ENCODE measurements at regions not wholly inside any gene's neighbourhood (a gene's known extent, or its start where the extent isn't known, plus 50 kb on each side); places are given as distances from the start of the nearest gene placed in this dataset.
"Not testable (repeated sequence)": the region's sequence is repeated elsewhere in the genome, so short reads cannot be mapped to it uniquely, and the experiment has no call there.

DNA sequence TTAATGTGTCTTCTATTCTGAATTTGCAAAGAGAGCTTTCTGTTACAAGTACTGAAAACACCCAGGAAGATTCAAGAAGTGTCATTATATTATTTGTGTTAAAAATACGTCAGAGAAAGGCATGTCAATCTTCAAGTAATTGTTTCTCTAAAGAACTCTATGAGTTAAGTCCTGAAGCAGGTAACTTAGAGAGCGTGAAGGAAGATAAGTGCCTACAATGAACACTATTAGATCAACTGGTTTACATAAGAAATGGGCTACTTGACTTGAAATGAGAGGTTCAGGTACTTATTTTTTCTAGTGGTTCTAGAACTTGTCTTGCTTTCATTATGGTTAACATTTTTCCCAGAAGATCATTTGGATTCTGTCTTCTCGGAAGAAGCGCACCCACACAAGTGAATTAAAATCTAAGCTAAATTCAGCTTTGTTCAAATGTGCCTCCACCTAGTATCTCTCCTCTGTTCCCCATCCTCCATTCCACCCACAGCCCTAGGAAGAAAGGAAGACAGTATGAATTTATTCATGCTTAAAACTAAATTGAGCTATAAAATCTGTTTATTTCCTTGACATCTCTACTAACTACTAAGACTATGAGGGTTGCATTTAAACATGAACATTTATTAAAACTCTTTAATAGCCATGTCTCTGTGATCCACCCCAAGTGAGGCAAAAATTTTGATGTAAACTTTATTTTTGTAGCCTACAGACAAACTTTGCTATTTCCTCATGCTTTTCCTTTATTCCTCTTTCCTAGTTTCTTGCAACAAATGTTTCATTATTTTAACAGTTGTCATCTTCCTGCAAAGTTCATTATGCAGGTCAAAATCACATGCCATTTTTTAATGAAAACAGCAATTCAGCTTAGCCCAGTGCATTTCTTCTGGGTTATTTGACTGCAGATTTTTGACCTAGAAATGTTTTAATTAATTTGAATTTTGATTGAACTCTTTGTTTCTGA, 206.8 kb downstream of the KCNJ2 start:
- no peak for DNase-seq

DNA sequence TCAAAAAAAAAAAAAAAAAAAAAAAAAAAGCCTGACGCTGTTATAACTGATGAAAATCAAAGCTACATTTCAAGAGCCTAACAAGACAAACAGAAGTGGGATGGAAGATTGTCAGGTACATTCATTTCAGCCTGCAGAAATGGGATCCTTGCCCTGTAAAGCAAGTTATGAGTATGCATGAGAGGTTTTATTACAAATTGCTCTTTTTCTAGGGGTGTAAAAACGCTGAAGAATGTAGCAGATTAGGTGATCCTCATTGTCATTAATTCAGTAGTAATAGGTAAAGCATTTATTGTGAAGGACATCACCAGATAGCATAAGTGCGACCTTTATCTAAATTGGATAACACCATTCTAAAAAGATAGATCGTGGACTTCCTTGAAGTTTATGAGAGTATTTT, 208.3 kb downstream of the KCNJ2 start:
- DNase-seq: no peak

DNA sequence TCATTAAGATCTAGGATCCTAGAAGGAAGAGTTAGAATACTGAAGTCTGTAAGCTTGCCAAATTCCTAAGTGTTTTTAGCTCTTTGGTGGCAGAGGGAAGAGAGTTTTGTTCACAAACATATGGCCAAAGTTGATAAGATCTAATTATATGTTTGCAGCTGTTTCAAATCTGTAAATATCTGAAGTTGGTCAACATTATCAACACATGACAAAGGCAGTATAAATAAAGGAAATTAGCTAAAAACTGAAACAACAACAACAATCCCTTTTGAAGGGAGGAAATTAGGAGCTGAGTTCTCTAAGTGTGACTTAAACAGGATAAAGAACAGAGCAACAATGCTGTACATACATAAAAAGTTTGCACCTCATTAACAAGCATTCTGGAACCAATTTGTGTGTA, 208.7 kb downstream of the KCNJ2 start:
- DNase-seq: no peak

DNA sequence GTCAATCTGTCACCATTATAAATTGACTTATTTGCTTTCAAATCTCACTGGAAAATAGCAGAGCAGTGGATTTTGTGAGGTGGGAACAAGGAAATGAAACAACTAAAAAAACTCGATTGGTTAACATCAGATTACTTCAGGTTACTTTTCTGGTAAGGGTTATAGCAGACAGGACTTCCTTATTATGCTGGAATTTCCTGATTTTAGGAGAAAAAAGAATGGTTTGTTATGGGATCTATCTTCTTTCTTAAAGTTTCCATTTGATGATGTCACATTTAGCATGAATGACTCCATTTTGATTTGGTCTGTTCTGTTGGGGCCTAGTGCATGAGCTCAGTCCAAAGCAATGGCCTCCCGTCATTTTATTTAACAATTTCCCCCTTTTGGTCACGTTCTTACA, 210.6 kb downstream of the KCNJ2 start:
- no peak for DNase-seq

DNA sequence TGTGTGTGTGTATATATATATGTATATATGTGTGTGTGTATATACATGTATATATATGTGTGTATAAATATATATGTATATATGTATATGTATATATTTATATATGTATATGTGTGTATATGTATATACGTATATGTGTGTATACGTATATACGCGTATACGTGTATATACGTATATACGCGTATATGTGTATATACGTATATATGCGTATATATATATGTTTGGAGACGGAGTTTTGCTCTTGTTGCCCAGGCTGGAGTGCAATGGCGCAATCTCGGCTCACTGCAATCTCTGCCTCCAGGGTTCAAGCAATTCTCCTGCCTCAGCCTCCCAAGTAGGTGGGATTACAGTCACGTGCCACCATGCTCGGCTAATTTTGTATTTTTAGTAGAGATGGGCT, 212.6 kb downstream of the KCNJ2 start:
- not testable (repeated sequence) for DNase-seq

DNA sequence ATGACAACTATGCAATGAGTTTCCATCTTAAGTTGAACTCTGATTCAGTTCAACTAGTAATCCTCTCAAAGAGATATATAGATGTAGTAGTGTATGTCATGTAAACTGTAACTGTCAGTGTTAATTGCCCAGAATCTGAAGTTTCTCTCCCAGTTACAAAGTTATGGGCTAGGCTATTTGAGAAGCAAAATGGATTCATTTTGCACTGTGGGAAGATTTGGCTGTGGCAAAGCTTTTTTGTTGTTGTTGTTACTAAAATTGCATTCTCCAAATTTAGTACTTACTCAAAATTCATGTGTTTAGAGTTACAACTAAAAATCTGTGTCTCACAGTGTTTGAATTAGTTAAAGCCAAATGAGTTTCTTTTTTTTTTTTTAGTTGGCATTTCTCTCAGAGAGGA, 219.0 kb downstream of the KCNJ2 start:
- no peak for DNase-seq

DNA sequence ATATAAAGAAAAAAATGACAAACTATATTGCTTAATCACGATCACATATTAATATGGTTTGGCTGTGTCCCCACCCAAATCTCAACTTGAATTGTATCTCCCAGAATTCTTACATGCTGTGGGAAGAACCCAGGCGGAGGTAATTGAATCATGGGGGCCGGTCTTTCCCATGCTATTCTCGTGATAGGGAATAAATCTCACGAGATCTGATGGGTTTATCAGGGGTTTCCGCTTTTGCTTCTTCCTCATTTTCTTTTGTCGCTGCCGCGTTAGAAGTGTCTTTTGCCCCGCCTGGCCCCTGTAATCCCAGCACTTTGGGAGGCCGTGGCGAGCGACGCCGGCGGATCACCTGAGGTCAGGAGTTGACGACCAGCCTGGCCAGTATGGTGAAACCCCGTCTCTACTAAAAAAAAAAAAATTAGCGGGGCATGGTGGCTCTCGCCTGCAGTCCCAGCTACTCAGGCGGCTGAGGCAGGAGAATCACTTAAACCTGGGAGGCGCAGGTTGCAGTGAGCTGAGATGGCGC, 220.0 kb downstream of the KCNJ2 start:
- not testable (repeated sequence) for DNase-seq

DNA sequence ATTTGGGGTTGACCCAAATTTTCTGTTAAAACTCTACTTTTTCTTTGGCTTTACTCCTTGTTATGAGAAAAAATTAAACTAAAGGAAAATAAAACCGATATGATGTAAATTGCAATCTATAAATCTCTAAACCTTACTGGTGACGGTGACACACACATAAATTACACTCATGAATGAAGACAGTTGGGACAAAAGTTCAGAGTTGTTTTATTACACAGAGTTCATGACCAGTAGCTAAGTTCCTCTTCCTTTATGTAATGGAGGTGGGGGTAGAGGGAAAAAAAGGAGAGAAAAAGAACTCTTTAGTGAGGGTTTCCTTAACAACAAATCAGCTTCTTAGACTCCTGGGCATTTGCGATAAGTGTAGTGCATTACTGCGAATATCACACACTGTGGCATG, 220.7 kb downstream of the KCNJ2 start:
- DNase-seq: no peak

DNA sequence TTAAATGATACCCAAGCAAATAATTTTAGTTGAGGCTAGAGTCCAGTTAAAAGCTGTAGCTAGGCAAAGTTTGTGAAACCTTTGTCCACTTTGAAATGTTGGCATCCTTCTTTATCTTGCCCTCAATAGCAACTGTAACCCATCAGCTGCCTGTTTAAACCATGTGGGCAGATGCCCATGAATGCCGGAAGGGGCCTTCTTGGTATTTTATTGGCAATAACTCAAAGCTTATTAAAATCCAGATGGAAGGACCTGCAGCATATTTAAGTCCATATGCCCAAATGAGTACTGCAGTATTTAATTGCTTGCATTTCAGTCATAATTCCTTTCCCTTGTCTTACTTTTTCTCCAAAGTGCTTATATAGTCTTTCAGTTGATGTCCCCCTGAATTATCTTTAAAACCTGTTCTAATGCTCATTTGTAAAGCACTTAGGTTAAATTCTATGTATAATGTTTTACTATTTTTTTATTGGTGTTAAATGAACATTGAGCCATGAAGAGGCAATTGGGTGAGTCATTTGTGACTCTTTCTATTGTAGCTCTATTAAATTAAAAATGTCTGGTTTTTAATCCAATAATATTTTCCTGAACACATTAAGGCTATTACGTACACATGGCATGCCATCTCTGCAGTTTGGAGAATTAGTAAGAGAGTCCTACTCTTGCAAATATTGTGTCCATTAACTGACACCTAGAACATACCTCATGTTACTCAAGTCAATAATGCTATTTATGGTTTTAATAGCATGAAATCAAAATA, 225.3 kb downstream of the KCNJ2 start:
- DNase-seq: no peak

DNA sequence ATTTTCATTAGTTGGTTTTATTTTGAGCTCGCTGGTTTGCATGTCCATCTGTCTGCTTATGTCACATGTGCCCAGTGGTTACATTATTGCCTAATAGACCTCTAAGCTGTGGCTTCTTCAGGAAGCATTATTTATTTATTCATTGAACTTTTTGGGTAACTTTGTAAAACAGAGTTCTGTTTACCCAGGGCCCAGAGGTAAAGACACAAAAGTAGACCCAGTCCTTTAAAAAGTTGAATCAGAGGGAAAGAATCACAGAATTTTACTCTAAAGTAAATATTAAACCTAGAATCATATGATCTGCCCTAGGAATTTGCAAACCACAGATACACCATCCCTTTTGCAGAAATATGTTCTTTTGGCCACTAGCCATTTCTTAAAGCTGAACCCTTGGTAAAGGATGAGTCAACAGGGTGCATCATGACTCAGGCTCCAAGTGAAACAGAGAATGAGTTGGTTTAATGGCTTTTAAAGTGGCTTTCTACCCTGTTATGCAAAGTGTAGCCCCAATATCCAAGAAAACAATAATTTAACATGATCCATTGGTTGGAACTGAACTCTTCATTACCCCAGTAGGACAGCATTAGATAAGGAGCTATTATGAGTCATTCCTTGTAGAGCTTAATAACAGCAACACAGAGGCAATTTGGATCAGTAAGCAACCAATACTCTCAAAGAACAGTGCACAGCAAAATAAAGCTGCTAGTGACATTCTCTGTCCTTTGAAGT, 236.3 kb downstream of the KCNJ2 start:
- no peak for DNase-seq

DNA sequence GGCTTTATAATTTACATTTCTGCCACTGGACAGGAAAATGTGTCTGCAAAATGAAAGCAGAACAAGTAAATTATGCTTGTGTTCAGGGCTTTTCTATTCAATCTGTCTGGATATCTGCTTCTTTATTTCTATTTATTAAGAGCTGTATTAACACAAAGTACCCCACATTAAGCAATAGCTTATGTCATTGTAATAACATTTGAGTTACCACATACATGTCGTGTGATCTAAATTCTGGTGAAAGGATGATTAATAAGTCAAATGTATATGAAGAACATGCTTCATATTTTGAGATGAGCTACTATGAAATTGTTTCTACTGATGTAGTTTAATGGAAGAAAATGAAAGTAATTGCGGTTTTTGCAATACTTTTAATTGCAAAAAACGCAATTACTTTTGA, 238.2 kb downstream of the KCNJ2 start:
- DNase-seq: no peak

DNA sequence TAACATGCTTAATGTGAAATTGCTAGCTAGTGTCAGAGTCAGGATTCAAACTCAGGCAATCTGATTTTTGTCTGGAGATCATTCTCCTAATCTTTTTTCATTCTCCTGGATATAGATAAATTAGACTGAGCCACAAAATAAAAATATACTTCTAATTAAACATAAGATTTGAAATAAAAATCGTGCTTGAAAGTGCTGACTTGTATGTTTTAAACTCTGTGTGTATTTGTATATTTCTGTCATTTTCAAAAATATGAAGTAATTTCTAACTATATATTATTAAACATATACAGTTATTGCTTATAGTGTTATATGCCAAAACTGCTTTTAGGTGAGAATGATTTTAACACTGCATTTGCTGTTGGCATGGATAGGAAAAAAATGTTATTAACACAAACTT, 239.4 kb downstream of the KCNJ2 start:
- no peak for DNase-seq

DNA sequence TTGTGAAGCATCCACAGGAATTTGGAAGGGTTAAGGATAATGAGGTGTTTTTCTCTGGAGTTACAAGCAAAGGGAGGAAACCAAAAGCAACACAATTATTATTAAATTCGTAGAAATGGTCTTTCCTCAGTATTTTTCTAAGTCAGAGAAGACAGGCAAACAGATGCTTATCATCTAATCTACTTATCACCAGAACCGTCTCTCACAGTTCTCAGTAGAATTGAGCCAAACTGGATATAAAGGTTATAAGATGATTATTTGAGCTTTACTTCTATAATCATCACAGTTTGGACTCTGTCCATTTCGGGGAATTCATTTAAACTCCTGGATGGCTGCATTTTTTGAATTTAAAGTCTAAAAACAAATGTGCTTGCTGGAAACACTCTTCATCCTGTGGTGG, 245.0 kb downstream of the KCNJ2 start:
- DNase-seq: no peak

DNA sequence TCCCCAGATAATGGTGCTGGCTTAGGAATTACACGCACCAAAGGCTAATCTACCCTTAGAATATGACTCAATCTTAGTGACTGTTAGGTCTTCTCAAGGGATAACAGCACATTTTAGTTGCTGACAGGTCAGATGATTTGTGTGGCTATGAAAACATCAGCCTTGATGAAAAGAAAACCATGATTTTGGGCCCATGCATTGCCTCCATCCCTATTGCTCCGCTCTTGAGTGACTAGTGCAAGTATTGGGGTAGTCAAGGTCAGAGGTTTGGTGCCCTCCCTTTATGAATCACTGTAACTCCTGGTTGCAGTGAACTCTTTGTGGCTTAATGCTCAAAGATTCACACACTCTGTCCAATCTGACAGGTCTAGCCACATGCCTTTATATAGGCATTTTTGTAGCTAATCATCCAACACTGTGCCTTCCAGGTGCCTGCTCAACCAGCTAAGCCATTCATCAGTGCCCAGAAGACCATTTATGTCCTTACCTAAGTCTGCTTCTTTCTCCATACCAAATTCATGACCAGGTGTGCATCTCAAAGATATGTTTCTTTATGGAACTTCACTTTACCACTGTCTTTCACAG, 251.6 kb downstream of the KCNJ2 start:
- no peak for DNase-seq

DNA sequence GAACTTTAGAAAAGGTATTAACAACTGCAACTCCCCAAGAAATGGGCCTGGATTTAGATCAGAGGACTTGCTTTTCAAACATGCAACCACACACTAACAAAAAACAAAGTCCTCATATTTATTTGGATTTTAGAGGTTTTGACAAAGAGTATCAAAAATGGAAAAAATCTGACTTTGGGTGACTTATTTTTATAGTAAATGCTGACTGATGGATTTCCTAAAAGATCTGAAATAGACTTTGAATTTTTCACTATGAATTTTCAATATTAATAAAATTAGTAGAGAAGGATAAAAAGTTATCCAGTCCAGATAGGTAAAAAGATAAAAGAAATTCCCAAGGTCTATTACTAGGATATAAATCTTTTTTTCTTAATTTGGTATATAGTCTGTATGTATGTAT, 253.5 kb downstream of the KCNJ2 start:
- no peak for DNase-seq

DNA sequence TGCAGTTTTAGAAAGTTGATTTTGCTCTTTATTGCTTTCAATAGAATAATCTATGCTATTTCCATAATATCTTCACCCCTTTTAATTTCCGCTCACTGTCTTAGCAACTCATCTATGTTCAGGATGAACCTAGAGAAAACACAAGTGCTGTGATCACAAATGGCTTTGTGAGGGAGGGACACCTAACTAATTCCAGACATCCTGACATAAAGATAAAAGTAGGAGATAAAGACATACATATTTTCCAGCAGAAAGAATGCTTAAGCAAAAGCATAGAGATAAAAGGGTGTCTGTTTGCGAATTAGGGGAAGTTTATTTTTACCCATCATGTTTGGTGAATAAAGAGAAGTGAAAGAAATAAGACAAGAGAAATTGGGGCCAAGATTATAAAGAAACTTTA, 254.2 kb downstream of the KCNJ2 start:
- DNase-seq: no peak

DNA sequence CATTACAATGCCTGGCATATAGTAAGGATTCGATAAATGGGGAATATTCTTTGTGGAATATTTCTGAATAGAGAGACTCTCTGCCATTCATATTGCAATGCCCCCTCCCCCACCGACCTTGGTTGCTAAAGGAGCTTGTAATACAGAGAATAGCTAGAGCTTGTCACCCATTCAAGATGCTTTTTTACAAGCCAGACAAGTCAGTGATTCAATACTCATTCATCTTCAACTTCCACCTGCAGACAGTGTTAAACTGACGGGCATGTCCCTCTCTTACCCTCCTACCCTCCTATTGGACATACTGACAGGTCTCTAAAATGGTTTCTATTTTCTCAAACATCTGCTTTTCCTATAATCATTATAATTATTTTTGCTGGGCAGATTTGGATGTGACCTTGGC, 257.4 kb downstream of the KCNJ2 start:
- DNase-seq: no peak

DNA sequence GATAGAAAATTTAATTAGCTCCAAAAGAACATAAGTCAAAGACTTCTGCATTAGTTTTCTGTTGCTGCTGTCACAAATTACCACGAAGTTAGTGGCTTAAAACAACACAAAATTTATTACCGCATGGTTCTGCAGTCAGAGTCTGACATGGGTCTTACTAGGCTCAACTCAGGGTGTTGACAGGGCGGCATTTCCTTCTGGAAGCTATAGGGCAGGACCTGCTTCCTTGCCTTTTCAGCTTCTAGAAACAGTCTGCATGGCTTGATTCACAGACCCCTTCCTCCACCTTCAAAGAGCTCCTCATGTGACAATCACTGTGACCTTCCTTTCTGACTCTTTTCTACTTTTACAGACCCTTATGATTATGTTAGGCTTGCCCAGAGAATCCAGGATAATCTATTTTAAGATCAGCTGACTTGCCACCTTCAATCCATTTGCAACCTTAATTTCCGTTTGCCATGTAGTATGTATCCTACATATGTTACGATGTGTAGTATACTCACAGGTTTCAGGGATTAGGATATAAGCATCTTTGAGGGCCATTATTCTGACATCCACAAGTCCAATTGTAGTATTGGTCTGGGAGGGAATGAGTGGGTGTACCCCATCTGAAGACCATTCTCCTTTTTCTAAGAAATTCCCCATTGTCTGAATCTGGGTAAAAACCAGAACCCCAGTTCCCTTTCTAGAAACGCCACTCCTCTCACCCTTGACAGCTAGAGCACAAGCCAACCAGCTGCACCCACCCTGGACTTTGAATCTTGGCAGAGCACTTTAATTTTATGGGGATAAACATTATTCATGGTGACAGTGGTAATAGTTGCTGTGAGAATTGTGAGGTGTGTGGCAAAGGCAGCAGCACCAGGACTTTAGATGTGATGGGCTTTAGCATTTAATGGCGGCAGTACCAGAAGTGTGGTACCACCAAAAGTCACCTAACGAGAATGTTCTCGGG, 265.5 kb downstream of the KCNJ2 start:
- DNase-seq: no peak

DNA sequence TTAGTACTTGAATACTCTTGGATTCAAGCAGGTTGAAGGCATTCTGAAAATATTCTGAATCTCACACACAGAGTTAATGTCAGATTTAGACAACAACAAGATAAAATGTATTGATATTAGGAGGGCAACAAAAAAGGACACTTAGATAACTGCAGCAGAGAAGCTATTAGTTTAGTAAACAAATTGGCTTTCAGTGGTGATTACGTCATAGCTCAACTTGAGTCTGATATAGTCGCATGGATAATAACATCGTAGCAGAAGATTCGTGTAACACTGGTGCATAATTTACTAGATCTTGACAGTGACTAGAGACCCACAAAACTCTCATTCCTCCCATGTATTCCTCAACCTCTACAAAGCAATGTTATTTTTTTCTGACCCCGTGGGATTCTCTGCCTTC, 268.3 kb downstream of the KCNJ2 start:
- no peak for DNase-seq

DNA sequence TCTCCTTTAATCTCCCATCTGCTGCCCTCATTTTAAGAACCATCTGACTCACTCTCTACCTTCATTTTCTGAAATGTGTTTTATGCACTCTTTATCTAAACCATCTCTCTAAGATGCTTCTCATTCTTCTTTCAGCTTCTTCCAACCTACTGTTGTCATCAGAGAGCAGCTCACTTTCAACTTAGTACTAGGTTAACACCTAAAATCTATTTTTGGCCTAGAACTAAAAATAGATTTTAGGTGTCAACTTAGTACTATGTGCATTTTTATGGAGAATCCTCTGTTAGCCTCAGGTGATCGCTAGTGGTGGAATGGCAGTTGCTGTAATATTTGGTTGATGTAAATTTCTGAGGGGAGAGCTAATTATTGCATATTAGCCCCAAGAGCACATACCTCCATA, 277.1 kb downstream of the KCNJ2 start:
- DNase-seq: no peak

DNA sequence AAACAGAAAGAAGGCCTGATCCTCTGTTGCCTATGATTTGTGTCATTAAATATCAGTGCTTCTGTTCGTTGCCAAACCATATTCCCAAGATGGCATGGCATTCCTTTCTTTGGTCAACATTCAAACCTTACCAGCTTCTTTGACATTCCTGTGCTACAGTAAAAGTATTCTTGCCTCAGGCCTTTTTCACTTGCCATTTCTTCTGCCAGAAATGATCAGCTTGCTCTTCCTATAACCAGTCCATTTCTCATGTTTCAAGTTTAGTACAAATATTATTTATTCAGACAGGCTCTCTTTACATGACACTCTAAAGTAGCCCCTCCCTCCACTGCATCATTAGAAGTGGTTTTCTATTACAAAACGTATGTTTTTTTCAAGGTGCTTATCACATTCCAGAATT, 278.3 kb downstream of the KCNJ2 start:
- no peak for DNase-seq

DNA sequence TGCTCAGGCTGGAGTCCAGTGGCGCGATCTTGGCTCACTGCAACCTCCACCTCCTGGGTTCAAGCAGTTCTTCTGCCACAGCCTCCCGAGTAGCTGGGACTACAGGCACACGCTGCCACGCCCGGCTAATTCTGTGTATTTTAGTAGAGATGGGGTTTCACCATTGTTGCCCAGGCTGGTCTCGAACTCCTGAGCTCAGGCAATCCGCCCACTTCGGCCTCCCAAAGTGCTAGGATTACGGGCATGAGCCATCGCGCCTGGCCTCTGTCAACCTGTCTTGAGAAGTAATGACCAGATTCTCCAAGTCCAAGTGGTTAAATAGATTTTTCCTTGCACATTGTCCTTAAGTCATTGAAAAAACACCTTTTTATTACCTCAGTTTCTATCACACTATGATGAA, 283.7 kb downstream of the KCNJ2 start:
- DNase-seq: not testable (repeated sequence)

Measured in CD4-positive, alpha-beta T cell treated with Interleukin-4 for 4 hours (primary cell).